Effector CD4-positive, alpha-beta T cell (primary cell): ENCODE measurements at regions not wholly inside any gene's neighbourhood (a gene's known extent, or its start where the extent isn't known, plus 50 kb on each side); places are given as distances from the start of the nearest gene placed in this dataset.
"Not testable (repeated sequence)": the region's sequence is repeated elsewhere in the genome, so short reads cannot be mapped to it uniquely, and the experiment has no call there.

Experiments used
- DNase-seq: peaks from one replicate; pipeline ENCODE4 v3.0.0-alpha.2; 2020

GRCh38 chr10:64523065-64523759, 1002.0 kb downstream of the REEP3 start:
- no peak for DNase-seq

GRCh38 chr10:64528294-64529002, 1007.2 kb downstream of the REEP3 start:
- no peak for DNase-seq

GRCh38 chr10:64529003-64529350, 1007.8 kb downstream of the REEP3 start:
- DNase-seq: no peak

GRCh38 chr10:64534616-64535015, 1013.4 kb downstream of the REEP3 start:
- DNase-seq: no peak

- DNase-seq: no peak
These were observed 1014.1 kb downstream of the REEP3 start for GRCh38 chr10:64535131-64535867.

GRCh38 chr10:64537112-64537511, 1015.9 kb downstream of the REEP3 start:
- DNase-seq: no peak

GRCh38 chr10:64537928-64538327, 1016.7 kb downstream of the REEP3 start:
- no peak for DNase-seq

- no peak for DNase-seq
These were observed 1024.9 kb downstream of the REEP3 start for GRCh38 chr10:64546073-64546472.

- no peak for DNase-seq
These were observed 1026.0 kb downstream of the REEP3 start for GRCh38 chr10:64547168-64547567.

- DNase-seq: no peak
These were observed 1034.5 kb downstream of the REEP3 start for GRCh38 chr10:64555666-64556065.

GRCh38 chr10:64558094-64558835, 1037.1 kb downstream of the REEP3 start:
- DNase-seq: no peak

GRCh38 chr10:64571056-64571455, 1049.9 kb downstream of the REEP3 start:
- no peak for DNase-seq

GRCh38 chr10:64573623-64574325, 1052.6 kb downstream of the REEP3 start:
- no peak for DNase-seq

GRCh38 chr10:64574371-64574770, 1053.2 kb downstream of the REEP3 start:
- no peak for DNase-seq

GRCh38 chr10:64576497-64576896, 1055.3 kb downstream of the REEP3 start:
- no peak for DNase-seq

- DNase-seq: not testable (repeated sequence)
These were observed 1057.6 kb downstream of the REEP3 start for GRCh38 chr10:64578757-64579156.

GRCh38 chr10:64586934-64587503, 1065.8 kb downstream of the REEP3 start:
- DNase-seq: no peak

- DNase-seq: no peak
These were observed 1072.9 kb downstream of the REEP3 start for GRCh38 chr10:64594072-64594471.

- DNase-seq: no peak
These were observed 1077.4 kb downstream of the REEP3 start for GRCh38 chr10:64598600-64598999.

- no peak for DNase-seq
These were observed 1080.1 kb downstream of the REEP3 start for GRCh38 chr10:64601298-64601697.

- DNase-seq: no peak
These were observed 1095.9 kb downstream of the REEP3 start for GRCh38 chr10:64617085-64617484.

- no peak for DNase-seq
These were observed 1097.9 kb downstream of the REEP3 start for GRCh38 chr10:64619102-64619501.
